Epithelial cell of esophagus (primary cell): ENCODE measurements at regions not wholly inside any gene's neighbourhood (a gene's known extent, or its start where the extent isn't known, plus 50 kb on each side); places are given as distances from the start of the nearest gene placed in this dataset.

Experiments
- DNase-seq: peaks from one replicate; pipeline ENCODE4 v3.0.0; 2010; ENCODE audit warnings: low read depth
- H3K4me3 ChIP-seq: 2 replicates; pipeline ENCODE4 v1.5.1; 2011; ENCODE audit warnings: mild to moderate bottlenecking, low read length, control low read depth
- CTCF ChIP-seq: IDR thresholded peaks from 2 replicates; pipeline ENCODE4 v1.5.1; 2011; ENCODE audit warnings: low read depth, mild to moderate bottlenecking, low read length, control low read depth, inconsistent platforms; ENCODE audit not compliant: insufficient read depth; ENCODE audit errors: missing control alignments

- H3K4me3 ChIP-seq = no peak overlapping the region
- TF ChIP-seq CTCF = no peak
- peak; percentile 67 for DNase-seq
Measured at GRCh38 chr2:18428516-18428915, 131.9 kb downstream of the RDH14 start.

- no peak for TF ChIP-seq CTCF
- H3K4me3 ChIP-seq = no peak overlapping the region
- no peak for DNase-seq
Measured at GRCh38 chr2:18427762-18428161, 132.7 kb downstream of the RDH14 start.

- no peak overlapping the region for H3K4me3 ChIP-seq
- DNase-seq = no peak
- no peak for TF ChIP-seq CTCF
Measured at GRCh38 chr2:18426174-18426573, 134.3 kb downstream of the RDH14 start.

- DNase-seq = no peak
- no peak overlapping the region for H3K4me3 ChIP-seq
- TF ChIP-seq CTCF = no peak
Measured at GRCh38 chr2:18425210-18425703, 135.2 kb downstream of the RDH14 start.

- TF ChIP-seq CTCF = no peak
- DNase-seq = no peak
Measured at GRCh38 chr2:18423636-18424035, 136.8 kb downstream of the RDH14 start.

GRCh38 chr2:18422432-18423165 is 137.9 kb downstream of the RDH14 start:
- no peak overlapping the region for H3K4me3 ChIP-seq
- TF ChIP-seq CTCF = no peak
- no peak for DNase-seq

More at GRCh38 chr2:18423636-18424035, 136.8 kb downstream of the RDH14 start:
- no peak overlapping the region for H3K4me3 ChIP-seq
